Common myeloid progenitor, CD34-positive (primary cell): ENCODE measurements at regions not wholly inside any gene's neighbourhood (a gene's known extent, or its start where the extent isn't known, plus 50 kb on each side); places are given as distances from the start of the nearest gene placed in this dataset.
"Not testable (repeated sequence)": the region's sequence is repeated elsewhere in the genome, so short reads cannot be mapped to it uniquely, and the experiment has no call there.

Experiments used
- CTCF ChIA-PET: fragments of 350-600 bp; sonication (Branson Sonifier 250); formaldehyde crosslinking; loops from one replicate; lab custom pipeline; 2021; ENCODE audit warnings: antibody characterized with exemption; lab: Charles Lee
- POLR2A ChIA-PET: fragments of 350-600 bp; sonication (Branson Sonifier 250); formaldehyde crosslinking; loops from one replicate; lab custom pipeline; 2021; ENCODE audit warnings: antibody characterized with exemption; lab: Charles Lee
- DNase-seq, 3 donors: peaks; one replicate each; pipeline versions ENCODE4 v3.0.0 to v3.0.0-alpha.2; 2013
- H3K27ac ChIP-seq, 2 experiments: 1 replicate in 1 of 2; 2 replicates in 1 of 2; pipeline ENCODE4 v1.7.0; 2013; ENCODE audit warnings: inconsistent platforms in 2 of 2, low read length in 2 of 2, mild to moderate bottlenecking in 2 of 2, low read depth in 1 of 2, moderate library complexity in 1 of 2; ENCODE audit not compliant: severe bottlenecking in 2 of 2, insufficient read depth in 1 of 2, poor library complexity in 1 of 2
- H3K27me3 ChIP-seq, 5 experiments: replicated peaks in 2 of 5; 1 replicate in 3 of 5; 2 replicates in 2 of 5; pipeline versions ENCODE4 v1.6.1 to v1.7.0; 2013; ENCODE audit warnings: low read length in 4 of 5, mild to moderate bottlenecking in 2 of 5, moderate library complexity in 2 of 5, inconsistent platforms in 1 of 5; ENCODE audit not compliant: insufficient read depth in 5 of 5, control insufficient read depth in 4 of 5
- H3K36me3 ChIP-seq, 4 experiments: 1 replicate in 2 of 4; 2 replicates in 2 of 4; pipeline versions ENCODE4 v1.6.1 to v1.7.0; 2013; ENCODE audit warnings: low read length in 3 of 4, control low read depth in 1 of 4, mild to moderate bottlenecking in 1 of 4; ENCODE audit not compliant: control insufficient read depth in 4 of 4, insufficient read depth in 4 of 4
- H3K4me1 ChIP-seq, 4 experiments: 1 replicate in 3 of 4; 2 replicates in 1 of 4; pipeline versions ENCODE4 v1.6.1 to v1.7.1; 2013; ENCODE audit warnings: low read length in 3 of 4, mild to moderate bottlenecking in 3 of 4, control low read depth in 1 of 4, inconsistent platforms in 1 of 4, moderate library complexity in 1 of 4; ENCODE audit not compliant: control insufficient read depth in 4 of 4, insufficient read depth in 4 of 4; ENCODE audit errors: control extremely low read depth in 1 of 4
- H3K4me3 ChIP-seq, 7 experiments: 1 replicate in 4 of 7; 2 replicates in 3 of 7; pipeline versions ENCODE4 v1.5.1 to v1.7.0; 2013; ENCODE audit warnings: mild to moderate bottlenecking in 7 of 7, low read length in 6 of 7, moderate library complexity in 6 of 7, inconsistent platforms in 2 of 7, low read depth in 2 of 7, control low read depth in 1 of 7; ENCODE audit not compliant: insufficient read depth in 4 of 7, control insufficient read depth in 1 of 7; ENCODE audit errors: extremely low read depth in 1 of 7
- H3K9me3 ChIP-seq, 5 experiments: 1 replicate in 4 of 5; 2 replicates in 1 of 5; pipeline versions ENCODE4 v1.6.1 to v1.7.1; 2013; ENCODE audit warnings: low read length in 4 of 5, mild to moderate bottlenecking in 2 of 5, inconsistent platforms in 1 of 5, low read depth in 1 of 5, moderate library complexity in 1 of 5; ENCODE audit not compliant: control insufficient read depth in 4 of 5, insufficient read depth in 2 of 5; ENCODE audit errors: control extremely low read depth in 1 of 5
- WGBS: methylation state at CpG from one replicate; pipeline ENCODE4 v1.1.5; 2013; ENCODE audit not compliant: insufficient coverage; 5-methylcytosine and 5-hydroxymethylcytosine counted together

GRCh38 chr5:176042020-176042658 lies 74.0 kb upstream of the THOC3 start:
- H3K27ac ChIP-seq, H3K4me3 ChIP-seq, POLR2A ChIA-PET, DNase-seq, H3K9me3 ChIP-seq, CTCF ChIA-PET, H3K36me3 ChIP-seq, H3K4me1 ChIP-seq, H3K27me3 ChIP-seq: not testable (repeated sequence)
- WGBS, result 85% methylated on average over 2 of the region's 6 CpGs

GRCh38 chr5:176043252-176043829 lies 75.2 kb upstream of the THOC3 start:
- H3K4me3 ChIP-seq, H3K9me3 ChIP-seq, H3K27me3 ChIP-seq, POLR2A ChIA-PET, H3K36me3 ChIP-seq, H3K4me1 ChIP-seq, H3K27ac ChIP-seq, DNase-seq, CTCF ChIA-PET: not testable (repeated sequence)
- WGBS, result 97% methylated on average over 4 of the region's 7 CpGs

DNA sequence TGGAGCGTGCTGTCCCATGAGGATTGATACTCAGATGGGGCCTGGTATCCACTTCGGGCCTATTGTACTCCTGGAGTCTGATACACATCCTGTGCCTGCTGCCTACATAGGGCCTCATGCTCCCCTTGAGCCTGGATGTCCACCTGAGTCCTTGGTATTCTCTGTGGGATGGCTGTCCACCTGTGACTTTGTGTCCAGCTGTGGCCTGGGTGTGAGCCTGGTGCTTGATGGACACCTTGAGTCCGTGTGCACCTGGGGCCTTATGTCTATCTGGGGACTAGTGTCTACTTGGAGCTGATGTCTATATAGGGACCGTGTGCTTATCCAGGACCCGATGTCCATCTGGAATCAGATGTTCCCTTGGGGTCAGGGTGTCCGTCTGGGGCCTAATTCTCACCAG lies 75.9 kb upstream of the THOC3 start:
- POLR2A ChIA-PET, H3K4me3 ChIP-seq, H3K36me3 ChIP-seq, CTCF ChIA-PET, H3K27me3 ChIP-seq, H3K27ac ChIP-seq, H3K9me3 ChIP-seq, DNase-seq, H3K4me1 ChIP-seq: not testable (repeated sequence)
- 100% methylated on average over 2 of the region's 6 CpGs for WGBS

- H3K4me1 ChIP-seq, H3K27me3 ChIP-seq, H3K9me3 ChIP-seq, H3K4me3 ChIP-seq, H3K27ac ChIP-seq, DNase-seq, H3K36me3 ChIP-seq, CTCF ChIA-PET, POLR2A ChIA-PET: not testable (repeated sequence)
- 100% methylated on average over 2 of the region's 10 CpGs for WGBS
Observed at GRCh38 chr5:176044431-176044830, 76.3 kb upstream of the THOC3 start.

DNA sequence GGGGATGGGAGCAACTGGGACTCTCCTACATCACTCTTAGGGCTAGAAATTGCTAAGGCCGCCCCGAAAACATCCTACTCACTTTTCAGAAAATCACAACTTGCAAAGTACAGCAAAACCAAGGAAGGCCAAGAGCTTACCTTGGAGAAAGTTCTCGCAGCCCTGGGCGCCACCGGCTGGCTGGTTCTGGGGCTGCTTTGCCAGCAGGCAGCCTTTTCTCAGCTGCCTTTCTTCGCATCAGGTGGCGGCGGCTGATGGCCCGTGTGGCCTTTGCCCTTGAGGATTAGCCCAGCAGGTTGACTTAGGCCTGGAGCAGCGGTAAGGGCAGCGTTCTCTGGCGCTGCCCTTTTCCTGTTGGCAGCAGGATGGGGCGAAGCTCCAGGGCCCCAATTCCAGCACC lies 77.3 kb upstream of the THOC3 start:
- H3K9me3 ChIP-seq, H3K4me1 ChIP-seq, H3K27me3 ChIP-seq, H3K36me3 ChIP-seq, CTCF ChIA-PET, H3K4me3 ChIP-seq, POLR2A ChIA-PET, DNase-seq, H3K27ac ChIP-seq: not testable (repeated sequence)
- 100% methylated on average over 2 of the region's 13 CpGs for WGBS

DNA sequence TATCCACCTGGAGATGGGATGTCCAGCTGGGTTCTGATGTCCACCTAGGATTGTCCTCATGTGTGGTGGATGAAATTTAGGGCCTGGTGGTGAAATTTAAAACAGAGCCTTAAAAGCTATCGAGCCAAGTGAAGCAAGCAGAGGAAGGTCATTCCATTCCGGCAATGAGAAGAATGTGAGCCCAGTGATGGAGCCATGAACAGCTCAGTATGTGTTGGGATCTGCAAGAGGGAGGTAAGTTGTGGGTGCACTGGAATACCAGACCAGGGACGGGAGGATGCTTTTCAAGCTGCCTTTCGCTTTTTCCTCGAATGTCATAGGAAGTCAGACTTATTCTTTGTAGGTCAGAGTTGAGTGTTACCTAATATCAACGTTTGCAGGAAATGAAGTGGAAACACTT lies 80.6 kb upstream of the THOC3 start:
- POLR2A ChIA-PET, H3K9me3 ChIP-seq, DNase-seq, H3K27me3 ChIP-seq, H3K4me1 ChIP-seq, H3K4me3 ChIP-seq, H3K27ac ChIP-seq, CTCF ChIA-PET, H3K36me3 ChIP-seq: not testable (repeated sequence)
- WGBS, result no CpG with 5 or more reads among the region's 6 CpGs

GRCh38 chr5:176060472-176061268 lies 92.6 kb upstream of the THOC3 start:
- DNase-seq, result not testable (repeated sequence)

More at GRCh38 chr5:176060472-176061268, 92.6 kb upstream of the THOC3 start:
- H3K4me1 ChIP-seq, H3K27ac ChIP-seq, H3K9me3 ChIP-seq, POLR2A ChIA-PET, CTCF ChIA-PET, H3K36me3 ChIP-seq, H3K27me3 ChIP-seq: not testable (repeated sequence)
- peak overlapping the region in 1 of 7 experiments; percentile 26 for H3K4me3 ChIP-seq
- no CpG with 5 or more reads among the region's 65 CpGs for WGBS
